GM21390 (cell line): ENCODE measurements at regions not wholly inside any gene's neighbourhood (a gene's known extent, or its start where the extent isn't known, plus 50 kb on each side); places are given as distances from the start of the nearest gene placed in this dataset.

Source experiments
- ATAC-seq: cut with Tn5 transposase; IDR thresholded peaks from one replicate; pipeline ENCODE4 v1.9.1; 2021; ENCODE audit not compliant: unreplicated experiment

DNA sequence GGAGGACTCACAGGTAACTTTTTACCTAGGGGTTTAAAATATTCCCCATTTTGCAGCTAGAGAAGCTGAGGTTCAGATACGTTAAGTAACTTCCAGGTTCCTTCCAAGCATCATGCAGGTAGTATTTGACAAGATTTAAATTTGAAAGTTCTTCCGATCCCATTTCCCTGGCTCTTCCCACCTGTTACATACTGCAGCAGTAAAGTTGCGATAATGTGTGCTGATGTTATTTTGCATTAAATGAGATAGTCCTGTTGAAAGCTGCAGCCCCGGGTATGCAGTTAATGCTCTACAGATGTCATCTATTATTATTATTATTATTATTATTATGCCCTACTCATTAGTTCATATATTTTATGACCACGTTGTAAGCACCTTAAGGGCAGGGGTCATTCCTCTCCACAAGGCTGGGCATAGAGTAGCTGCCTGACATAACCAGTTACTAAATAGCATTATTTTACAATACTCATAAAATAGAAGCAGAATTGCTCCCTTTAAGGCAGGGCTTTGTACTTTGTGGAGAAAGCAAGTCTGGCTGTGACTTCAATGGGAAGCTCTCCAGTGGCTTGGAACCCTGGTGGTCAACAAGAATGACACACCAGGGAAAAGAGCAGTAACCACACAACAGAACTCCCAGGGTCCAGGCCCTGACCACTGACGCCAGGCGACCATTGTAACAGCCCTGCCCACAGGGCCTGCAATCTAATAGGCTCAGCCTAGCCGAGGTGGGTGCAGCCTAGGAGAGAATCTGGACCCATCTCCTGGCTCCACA is 90.8 kb upstream of the CALM2 start:
- ATAC-seq: no peak

GRCh38 chr2:47265751-47266231 is 89.5 kb upstream of the CALM2 start:
- no peak for ATAC-seq

DNA sequence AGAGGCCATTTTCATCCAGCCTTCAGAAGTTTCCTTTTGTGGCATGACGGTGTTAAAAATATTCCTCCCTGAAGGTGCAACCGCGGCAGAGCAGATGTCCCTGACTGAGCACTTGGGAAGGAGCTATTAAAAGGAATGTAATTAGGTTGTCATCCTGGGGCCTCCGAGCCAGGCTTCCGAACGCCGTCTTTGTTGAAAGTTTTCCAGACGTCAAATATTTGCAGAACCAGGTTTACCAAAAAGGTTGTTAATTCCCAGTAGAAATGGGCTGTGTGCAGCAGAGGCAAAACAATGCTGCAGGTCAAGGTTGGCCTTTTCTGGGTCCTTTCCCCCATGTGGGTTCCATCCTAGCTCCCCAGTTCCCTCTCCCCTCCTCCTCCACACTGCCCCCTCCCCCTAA is 88.8 kb upstream of the CALM2 start:
- no peak for ATAC-seq

DNA sequence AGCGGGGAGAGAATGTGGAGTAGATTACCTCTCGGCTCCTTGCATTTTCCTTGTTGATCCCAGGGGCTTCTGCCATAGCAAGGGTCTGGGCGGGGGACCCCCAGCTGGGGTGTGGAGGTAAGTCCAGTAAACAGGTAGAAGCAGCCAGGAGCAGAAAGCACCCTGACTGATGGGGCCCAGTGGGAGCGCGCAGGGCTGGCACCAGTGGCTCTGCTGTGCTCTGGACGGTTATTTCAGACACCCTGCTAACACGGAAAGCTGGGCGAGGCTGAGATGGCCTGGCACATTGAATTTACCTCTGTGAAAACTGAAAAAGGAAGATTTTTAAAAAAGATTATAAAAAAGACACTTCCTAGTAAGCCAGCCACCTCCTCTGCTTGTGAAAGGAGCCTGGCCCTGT is 88.4 kb upstream of the CALM2 start:
- no peak for ATAC-seq

DNA sequence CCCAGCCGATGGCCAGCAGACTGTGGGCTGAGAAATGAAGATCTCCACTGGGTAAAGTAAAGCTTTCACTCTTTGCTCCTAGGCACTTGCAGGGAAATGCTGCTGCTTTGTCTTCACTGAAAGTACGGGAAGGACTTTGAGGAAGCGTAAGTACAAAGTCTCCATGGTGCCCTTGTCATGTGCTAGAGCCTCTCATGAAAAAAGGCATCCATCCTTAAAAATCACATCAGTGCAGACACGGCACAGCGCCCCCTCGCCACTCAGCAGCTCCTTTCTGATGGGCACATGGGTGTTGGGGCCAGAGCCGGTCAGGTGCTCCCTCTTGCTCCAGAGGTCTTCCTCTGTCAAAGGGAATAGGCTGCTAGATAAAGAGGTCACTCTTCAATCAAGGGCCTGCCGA is 87.8 kb upstream of the CALM2 start:
- ATAC-seq: no peak

DNA sequence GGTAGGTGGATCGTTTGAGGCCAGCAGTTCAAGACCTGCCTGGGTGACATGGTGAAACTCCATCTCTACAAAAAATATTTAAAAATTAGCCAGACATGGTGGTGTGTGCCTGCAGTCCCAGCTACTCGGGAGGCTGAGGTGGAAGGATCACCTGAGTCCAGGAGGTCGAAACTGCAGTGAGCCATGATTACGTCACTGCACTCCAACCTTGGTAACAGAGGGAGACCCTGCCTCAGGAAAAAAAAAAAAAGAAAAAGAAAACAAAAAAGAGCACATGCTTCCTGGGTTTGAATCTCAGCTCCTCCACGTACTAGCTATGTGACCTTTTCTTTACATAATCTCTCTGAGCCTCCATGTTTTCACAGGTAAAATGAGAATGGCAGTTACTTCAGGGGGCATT is 86.3 kb upstream of the CALM2 start:
- no peak for ATAC-seq

GRCh38 chr2:47260971-47261370 is 84.7 kb upstream of the CALM2 start:
- ATAC-seq: no peak

GRCh38 chr2:47259829-47260228 is 83.5 kb upstream of the CALM2 start:
- ATAC-seq: no peak

GRCh38 chr2:47257946-47258348 is 81.6 kb upstream of the CALM2 start:
- ATAC-seq: peak; percentile 65

- ATAC-seq: no peak
Observed at GRCh38 chr2:47256416-47257087, 80.2 kb upstream of the CALM2 start.

DNA sequence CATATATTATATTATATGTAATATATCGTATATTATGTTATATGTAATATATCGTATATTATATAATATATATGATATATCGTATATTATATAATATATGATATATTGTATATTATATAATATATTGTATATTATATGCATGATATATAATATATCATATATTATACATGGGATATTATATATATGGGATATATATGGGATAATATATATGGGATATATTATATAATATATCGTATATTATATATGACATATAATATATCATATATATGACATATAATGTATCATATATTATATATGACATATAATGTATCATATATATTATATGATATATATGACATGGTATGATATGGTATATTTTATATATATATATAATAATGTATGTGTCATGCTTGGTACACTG is 79.5 kb upstream of the CALM2 start:
- ATAC-seq: no peak

DNA sequence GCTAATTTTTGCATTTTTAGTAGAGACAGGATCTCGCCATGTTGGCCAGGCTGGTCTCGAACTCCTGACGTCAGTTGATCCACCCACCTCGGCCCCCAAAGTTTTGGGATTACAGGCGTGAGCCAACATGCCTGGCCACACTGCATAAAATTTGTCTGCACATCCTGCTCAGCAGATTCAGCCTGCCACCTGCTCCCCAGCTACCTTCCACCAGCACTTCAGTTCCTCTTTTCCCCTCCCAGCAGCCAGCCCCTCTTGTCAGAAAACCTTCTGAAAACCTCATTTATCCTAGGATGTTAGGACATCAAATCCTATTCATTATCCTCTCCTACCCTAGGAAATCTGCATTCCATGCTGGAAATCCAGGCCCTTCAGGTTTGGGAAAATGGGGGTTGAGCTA is 78.2 kb upstream of the CALM2 start:
- ATAC-seq: no peak

- ATAC-seq: no peak
Observed at GRCh38 chr2:47253447-47253846, 77.1 kb upstream of the CALM2 start.

- ATAC-seq: no peak
Observed at GRCh38 chr2:47251404-47251675, 75.0 kb upstream of the CALM2 start.

DNA sequence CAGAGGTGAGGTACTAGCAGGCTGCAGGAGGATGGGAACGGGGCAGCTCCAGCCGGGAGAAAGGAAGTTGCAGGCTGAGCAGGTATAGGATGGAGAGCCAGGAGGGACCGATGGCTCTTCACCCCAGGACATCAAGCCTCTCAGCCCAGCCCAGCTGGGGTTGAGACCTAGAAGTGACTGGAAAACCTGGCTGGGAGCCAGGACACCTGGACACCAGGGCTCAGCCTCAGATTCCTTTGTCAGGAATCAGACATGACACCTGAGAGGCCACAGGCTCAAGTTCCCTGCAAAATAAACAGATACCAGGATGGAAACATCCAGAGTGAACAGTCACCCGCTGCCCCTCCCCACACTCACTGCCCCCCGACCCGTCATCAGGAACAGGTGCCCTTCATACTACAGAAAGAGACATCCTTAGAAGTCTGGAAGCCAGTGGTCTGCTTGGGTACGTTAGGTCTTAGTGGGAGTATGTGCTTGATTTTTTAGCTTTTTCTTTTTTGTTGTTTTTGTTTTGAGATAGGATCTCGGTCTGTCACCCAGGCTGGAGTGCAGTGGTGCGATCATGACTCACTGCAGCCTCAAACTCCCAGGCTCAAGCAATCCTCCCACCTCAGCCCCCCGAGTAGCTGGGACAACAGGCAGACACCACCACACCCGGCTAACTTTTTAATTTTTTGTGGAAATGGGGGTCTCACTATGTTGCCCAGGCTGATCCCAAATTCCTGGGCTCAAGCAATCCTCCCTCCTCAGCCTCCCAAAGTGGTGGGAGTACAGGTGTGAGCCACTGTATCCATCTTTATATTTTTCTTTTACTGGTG is 74.5 kb upstream of the CALM2 start:
- ATAC-seq: no peak

GRCh38 chr2:47249931-47250330 is 73.6 kb upstream of the CALM2 start:
- ATAC-seq: no peak

DNA sequence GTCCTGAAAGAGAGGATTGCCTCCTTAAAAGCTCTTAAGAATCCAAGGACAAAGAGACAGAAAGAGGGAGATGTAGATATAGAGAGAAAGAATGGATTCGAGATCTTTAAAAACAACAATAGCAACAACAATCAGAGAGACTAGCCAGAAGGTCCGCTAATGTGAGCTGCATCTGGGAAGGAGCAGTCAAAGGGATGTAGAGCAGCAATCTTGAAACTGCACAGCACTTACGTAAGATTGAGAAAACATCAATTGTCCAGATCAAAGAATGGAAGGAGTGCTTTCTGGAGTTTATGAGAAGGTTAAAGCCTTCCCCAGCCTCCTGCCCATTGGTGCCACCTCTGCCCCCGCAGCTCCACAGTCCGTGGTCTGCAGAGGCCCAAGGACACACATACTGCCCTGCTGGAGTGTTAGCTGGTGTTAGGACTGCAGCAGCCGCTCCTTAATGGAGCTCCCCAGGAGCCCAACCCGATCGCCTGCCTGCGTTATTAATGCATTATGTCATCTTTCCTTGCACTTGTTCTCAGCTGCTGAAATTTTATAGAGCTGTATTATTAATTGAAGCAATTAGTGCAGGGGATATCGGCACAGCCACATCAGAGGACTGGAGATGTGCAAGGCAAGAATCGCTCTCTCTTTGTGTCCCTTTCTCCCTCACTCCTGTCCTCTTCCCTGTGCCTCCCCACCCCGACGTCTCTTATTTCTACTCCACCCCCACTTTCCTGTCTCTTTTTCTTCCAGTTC is 73.0 kb upstream of the CALM2 start:
- no peak for ATAC-seq

DNA sequence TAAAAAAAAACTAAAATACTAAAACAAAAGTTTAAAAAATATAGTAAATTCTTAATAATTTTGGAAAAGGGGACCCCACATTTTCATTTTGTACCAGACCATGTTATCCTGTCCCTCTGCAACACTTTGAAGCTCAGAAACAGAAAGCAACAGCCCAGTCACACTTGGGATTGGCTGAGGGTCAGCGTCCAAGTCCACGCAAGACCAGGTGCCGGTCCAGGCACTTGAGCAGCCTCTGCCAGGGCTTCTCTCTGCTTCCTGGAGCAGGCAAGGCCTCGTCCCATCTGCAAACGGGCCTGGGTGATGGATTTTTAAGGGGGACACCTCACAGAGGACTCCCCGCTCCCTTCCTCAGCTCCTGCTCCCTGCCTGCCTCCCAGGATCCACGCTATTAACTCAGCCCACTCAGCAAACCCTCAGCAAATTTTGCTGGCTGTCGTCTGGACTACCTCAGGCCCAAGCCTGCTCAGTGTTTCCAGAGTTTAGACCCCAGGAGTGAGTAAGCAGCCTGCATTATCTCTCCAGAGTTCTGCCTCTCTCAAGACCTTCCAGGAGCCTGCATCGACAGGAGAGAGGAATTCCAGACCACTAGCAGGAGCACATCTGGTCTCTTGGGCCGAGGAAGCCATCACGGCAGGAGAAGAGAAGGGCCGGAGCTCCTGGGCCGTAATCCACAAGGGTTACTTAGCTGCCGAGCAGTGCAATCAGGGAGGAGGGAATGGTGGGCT is 67.4 kb upstream of the CALM2 start:
- no peak for ATAC-seq

- no peak for ATAC-seq
Observed at GRCh38 chr2:47241715-47242114, 65.4 kb upstream of the CALM2 start.

GRCh38 chr2:47239119-47239969 is 63.0 kb upstream of the CALM2 start:
- ATAC-seq: no peak
